ENCODE measurements at regions not wholly inside any gene's neighbourhood (a gene's known extent, or its start where the extent isn't known, plus 50 kb on each side); places are given as distances from the start of the nearest gene placed in this dataset.

DNA sequence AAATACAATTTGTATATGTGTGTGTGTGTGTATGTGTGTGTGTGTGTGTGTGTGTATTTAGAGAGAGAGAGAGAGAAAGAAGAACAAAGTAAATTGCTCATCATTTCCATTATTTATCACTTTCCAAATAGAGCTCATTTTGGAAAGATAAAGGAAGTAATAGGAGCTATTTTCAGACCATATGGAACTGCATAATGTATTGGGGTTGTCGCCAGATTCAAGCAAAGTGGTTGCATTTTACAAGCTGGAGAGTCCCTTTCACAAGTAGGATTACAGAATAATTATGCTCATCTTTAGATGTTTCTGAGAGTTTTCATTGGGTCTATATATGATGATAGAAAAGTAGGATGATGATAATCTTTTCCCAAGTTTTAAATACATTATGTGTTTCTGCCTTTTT lies 842.7 kb upstream of the SLC10A2 start:
- TF ChIP-seq, protein P1, sequence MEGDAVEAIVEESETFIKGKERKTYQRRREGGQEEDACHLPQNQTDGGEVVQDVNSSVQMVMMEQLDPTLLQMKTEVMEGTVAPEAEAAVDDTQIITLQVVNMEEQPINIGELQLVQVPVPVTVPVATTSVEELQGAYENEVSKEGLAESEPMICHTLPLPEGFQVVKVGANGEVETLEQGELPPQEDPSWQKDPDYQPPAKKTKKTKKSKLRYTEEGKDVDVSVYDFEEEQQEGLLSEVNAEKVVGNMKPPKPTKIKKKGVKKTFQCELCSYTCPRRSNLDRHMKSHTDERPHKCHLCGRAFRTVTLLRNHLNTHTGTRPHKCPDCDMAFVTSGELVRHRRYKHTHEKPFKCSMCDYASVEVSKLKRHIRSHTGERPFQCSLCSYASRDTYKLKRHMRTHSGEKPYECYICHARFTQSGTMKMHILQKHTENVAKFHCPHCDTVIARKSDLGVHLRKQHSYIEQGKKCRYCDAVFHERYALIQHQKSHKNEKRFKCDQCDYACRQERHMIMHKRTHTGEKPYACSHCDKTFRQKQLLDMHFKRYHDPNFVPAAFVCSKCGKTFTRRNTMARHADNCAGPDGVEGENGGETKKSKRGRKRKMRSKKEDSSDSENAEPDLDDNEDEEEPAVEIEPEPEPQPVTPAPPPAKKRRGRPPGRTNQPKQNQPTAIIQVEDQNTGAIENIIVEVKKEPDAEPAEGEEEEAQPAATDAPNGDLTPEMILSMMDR (conservative IDR thresholded peaks at IDR 0.05; ENCODE audit: low read length): no peak
- TF ChIP-seq EZH2phosphoT487 (IDR thresholded peaks at IDR 0.05; ENCODE audit: borderline replicate concordance, low read depth, low read length): no peak

All from OCI-LY7 (cell line).